Activated CD4-positive, alpha-beta memory T cell treated with anti-CD3 and anti-CD28 coated beads, Interleukin-2, amount 10 ng/mL, durations not matched to agents 7 days and 5 days (primary cell): ENCODE measurements at regions not wholly inside any gene's neighbourhood (a gene's known extent, or its start where the extent isn't known, plus 50 kb on each side); places are given as distances from the start of the nearest gene placed in this dataset.
"Not testable (repeated sequence)": the region's sequence is repeated elsewhere in the genome, so short reads cannot be mapped to it uniquely, and the experiment has no call there.

ENCODE experiments used
- CTCF ChIA-PET: fragments of 350-600 bp; sonication (Branson Sonifier 250); formaldehyde crosslinking; loops from one replicate; lab custom pipeline; 2021; ENCODE audit warnings: antibody characterized with exemption, inconsistent platforms; lab: Charles Lee
- POLR2A ChIA-PET: fragments of 350-600 bp; sonication (Branson Sonifier 250); formaldehyde crosslinking; loops from one replicate; lab custom pipeline; 2021; ENCODE audit warnings: antibody characterized with exemption; lab: Charles Lee
- DNase-seq: peaks from one replicate; pipeline ENCODE4 v3.0.0-alpha.2; 2020
- H3K27ac Mint-ChIP-seq: one replicate; pipeline ENCODE4 v1.8.0; 2021; ENCODE audit warnings: mild to moderate bottlenecking, mixed read lengths
- H3K27me3 Mint-ChIP-seq: one replicate; pipeline ENCODE4 v1.8.0; 2021; ENCODE audit warnings: mixed read lengths
- H3K36me3 Mint-ChIP-seq: one replicate; pipeline ENCODE4 v1.8.0; 2021; ENCODE audit warnings: low read depth, mixed read lengths
- H3K4me1 Mint-ChIP-seq: one replicate; pipeline ENCODE4 v1.8.0; 2021; ENCODE audit warnings: mixed read lengths
- H3K4me3 Mint-ChIP-seq: one replicate; pipeline ENCODE4 v1.8.0; 2021; ENCODE audit warnings: mild to moderate bottlenecking, mixed read lengths
- H3K9me3 Mint-ChIP-seq: one replicate; pipeline ENCODE4 v1.8.0; 2021; ENCODE audit warnings: mixed read lengths

DNA sequence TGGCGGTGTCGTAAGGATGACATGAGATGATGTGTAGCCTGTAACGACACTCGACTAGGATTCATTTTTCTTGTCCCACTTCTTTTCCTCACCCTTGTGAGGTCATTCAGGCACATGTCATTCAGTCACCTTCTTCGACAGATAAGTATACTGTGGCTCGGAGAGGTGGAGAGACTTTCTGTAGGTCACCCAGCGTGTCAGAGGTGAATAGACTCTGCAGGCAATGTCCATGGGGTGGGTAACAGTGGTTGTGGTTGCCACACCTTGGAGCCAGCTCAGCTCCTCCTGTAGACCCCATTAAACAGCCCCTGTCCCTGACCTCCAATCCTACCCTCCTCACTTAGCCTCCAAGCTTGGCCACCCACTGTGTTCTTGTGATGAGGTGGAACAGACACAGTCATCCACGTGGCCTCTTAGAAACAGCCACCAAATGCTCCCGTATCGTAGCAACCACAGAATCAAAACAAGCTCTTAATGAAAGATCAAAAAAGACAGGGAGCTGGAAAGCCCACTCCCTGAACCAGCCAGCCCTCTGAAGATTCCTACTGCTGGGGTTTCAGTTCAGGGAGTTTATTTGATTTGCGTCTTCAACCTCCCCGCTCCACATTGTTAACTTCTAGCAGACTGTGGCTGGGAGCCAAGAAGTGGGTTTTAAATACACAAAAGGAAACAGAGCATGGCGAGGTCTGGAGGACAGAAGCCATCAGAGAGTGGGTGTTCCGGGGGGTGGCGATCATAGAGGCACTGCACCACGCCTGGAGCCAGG, 89.0 kb upstream of the GRK3 start:
- Mint-ChIP-seq H3K36me3 (peaks cover 31% of the 10 kb centered on the region), H3K27ac (no peak overlapping the region), H3K9me3 (no peaks in the 10 kb centered on the region), H3K27me3 (no peaks in the 10 kb centered on the region), H3K4me1 (no peaks in the 10 kb centered on the region), H3K4me3 (no peak overlapping the region)
- ChIA-PET POLR2A (no interaction called here), CTCF (interaction anchor here (1.1 kb wide), 1 partner anchor 298 kb away, joined by 3 read pairs; no protein-coding TSS in a partner anchor)
- DNase-seq, result no peak

- ChIA-PET CTCF (no interaction called here), POLR2A (no interaction called here)
- H3K36me3 Mint-ChIP-seq, result peaks cover 34% of the 10 kb centered on the region
- DNase-seq, result no peak
- no peaks in the 10 kb centered on the region for H3K27me3 Mint-ChIP-seq
- no peak overlapping the region for H3K4me3 Mint-ChIP-seq
- H3K9me3 Mint-ChIP-seq, result no peaks in the 10 kb centered on the region
- H3K27ac Mint-ChIP-seq, result no peak overlapping the region
- H3K4me1 Mint-ChIP-seq, result no peaks in the 10 kb centered on the region
These were observed 87.1 kb upstream of the GRK3 start for GRCh38 chr22:25477358-25477757.

GRCh38 chr22:25478111-25478510, 86.4 kb upstream of the GRK3 start:
- Mint-ChIP-seq H3K27ac (no peak overlapping the region), H3K27me3 (no peaks in the 10 kb centered on the region), H3K9me3 (no peaks in the 10 kb centered on the region), H3K36me3 (peaks cover 34% of the 10 kb centered on the region), H3K4me1 (no peaks in the 10 kb centered on the region), H3K4me3 (no peak overlapping the region)
- ChIA-PET CTCF (no interaction called here), POLR2A (no interaction called here)
- no peak for DNase-seq

GRCh38 chr22:25478528-25478927, 85.9 kb upstream of the GRK3 start:
- CTCF ChIA-PET, result no interaction called here

GRCh38 chr22:25480868-25481267, 83.6 kb upstream of the GRK3 start:
- H3K27me3 Mint-ChIP-seq, H3K27ac Mint-ChIP-seq, H3K9me3 Mint-ChIP-seq, H3K4me3 Mint-ChIP-seq, POLR2A ChIA-PET, DNase-seq, CTCF ChIA-PET: not testable (repeated sequence)
- Mint-ChIP-seq H3K36me3 (peaks cover 56% of the 10 kb centered on the region), H3K4me1 (peaks cover 22% of the 10 kb centered on the region)

More at GRCh38 chr22:25478528-25478927, 85.9 kb upstream of the GRK3 start:
- Mint-ChIP-seq H3K4me1 (peaks cover under 1% of the 10 kb centered on the region), H3K9me3 (no peaks in the 10 kb centered on the region), H3K4me3 (no peak overlapping the region), H3K27me3 (no peaks in the 10 kb centered on the region), H3K36me3 (peaks cover 35% of the 10 kb centered on the region), H3K27ac (no peak overlapping the region)
- POLR2A ChIA-PET, result no interaction called here
- DNase-seq, result no peak

- H3K36me3 Mint-ChIP-seq, result peaks cover 53% of the 10 kb centered on the region
- no peak for DNase-seq
- no peaks in the 10 kb centered on the region for H3K9me3 Mint-ChIP-seq
- ChIA-PET POLR2A (no interaction called here), CTCF (interaction anchor here (1.9 kb wide), 1 partner anchor 20 kb away, joined by 4 read pairs; no protein-coding TSS in a partner anchor)
- peaks cover 29% of the 10 kb centered on the region for H3K4me1 Mint-ChIP-seq
- no peak overlapping the region for H3K27ac Mint-ChIP-seq
- H3K4me3 Mint-ChIP-seq, result no peak overlapping the region
- H3K27me3 Mint-ChIP-seq, result no peaks in the 10 kb centered on the region
These were observed 82.2 kb upstream of the GRK3 start for GRCh38 chr22:25482091-25482760.

DNA sequence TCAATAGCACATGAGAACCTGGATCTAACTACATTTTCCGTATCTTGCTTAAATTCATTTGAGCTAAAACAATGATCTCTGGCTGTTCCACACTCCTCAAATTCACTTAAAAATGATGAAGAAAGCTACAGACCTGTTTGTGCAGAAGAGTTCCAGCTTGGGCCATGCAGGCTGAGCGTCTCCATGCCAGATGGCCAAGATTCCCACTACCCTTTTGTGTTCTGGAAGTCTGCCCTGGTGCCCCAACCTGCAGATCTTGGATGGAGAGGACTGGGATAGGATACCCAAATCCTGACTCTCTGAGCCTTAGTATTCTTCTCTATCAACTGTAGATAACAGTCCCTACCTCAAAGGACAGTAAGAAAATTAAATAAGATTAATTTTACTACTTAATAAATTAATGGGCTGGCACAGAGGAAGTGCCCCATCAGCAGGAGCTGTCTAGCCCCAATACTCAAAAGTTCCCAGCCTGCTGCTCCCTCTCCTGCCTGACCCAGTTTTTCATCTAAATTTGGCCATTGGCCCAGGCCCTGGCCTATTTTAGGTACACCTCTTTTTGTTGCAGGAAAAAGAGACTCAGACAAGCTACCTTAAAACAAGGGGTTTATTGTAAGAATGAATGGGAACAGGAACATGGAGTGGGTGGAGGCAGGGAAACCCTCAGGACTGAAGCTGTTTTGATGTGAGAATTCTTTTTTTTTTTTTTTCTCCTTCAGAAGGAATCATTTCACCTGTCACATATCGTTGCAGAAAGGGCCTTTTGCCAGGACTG, 81.4 kb upstream of the GRK3 start:
- Mint-ChIP-seq H3K4me3 (no peak overlapping the region), H3K4me1 (peaks cover 29% of the 10 kb centered on the region), H3K36me3 (peaks cover 44% of the 10 kb centered on the region), H3K9me3 (no peaks in the 10 kb centered on the region), H3K27me3 (no peaks in the 10 kb centered on the region), H3K27ac (no peak overlapping the region)
- ChIA-PET POLR2A (no interaction called here), CTCF (interaction anchor here (1.9 kb wide), 1 partner anchor 21 kb away, joined by 4 read pairs; no protein-coding TSS in a partner anchor)
- DNase-seq, result no peak

GRCh38 chr22:25483931-25484330, 80.5 kb upstream of the GRK3 start:
- Mint-ChIP-seq H3K27ac (no peak overlapping the region), H3K4me1 (peaks cover 29% of the 10 kb centered on the region), H3K27me3 (no peaks in the 10 kb centered on the region), H3K36me3 (peaks cover 40% of the 10 kb centered on the region), H3K9me3 (no peaks in the 10 kb centered on the region), H3K4me3 (no peak overlapping the region)
- DNase-seq, result no peak
- CTCF ChIA-PET, result interaction anchor here (1.9 kb wide), 1 partner anchor 22 kb away, joined by 4 read pairs; no protein-coding TSS in a partner anchor
- POLR2A ChIA-PET, result no interaction called here

DNA sequence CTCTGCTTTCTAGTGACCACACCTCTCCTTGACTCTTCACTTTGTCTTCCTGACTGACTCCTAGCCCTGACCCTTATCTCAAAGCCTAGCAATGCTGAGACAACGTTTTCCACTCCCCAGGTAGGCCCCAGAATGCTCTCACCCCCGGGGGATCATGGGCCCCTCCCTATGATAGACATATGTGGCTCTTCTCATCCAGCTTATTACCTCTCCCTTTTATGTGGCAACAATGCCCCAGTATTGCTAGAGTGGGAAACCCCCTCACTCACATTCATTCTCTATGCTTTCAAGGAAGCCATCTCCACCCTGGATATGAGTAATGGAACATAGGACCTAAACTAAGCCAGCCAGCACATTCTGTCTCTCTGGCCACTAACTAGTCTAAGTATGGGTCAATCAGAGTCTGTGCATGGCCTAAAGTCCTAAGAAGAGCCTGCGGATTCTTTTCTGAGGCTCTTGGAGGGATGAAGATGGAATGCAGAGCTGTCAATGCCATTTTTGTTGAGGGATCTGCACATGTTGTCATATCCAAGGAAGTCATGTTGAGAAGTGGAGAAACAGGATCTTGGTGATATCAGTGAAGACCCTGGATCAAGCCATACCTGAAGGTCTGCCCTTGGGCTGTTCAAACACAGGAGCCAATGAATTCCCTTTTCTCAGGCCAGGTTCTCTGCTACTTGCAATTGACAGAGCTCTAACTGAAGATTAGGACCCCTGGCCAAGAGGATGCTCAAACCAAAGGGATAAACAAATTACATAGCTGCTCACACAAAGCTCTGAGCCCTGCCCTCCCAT, 79.8 kb upstream of the GRK3 start:
- Mint-ChIP-seq H3K36me3 (peaks cover 38% of the 10 kb centered on the region), H3K4me3 (no peak overlapping the region), H3K27me3 (no peaks in the 10 kb centered on the region), H3K27ac (peak overlapping the region; percentile 13), H3K9me3 (no peaks in the 10 kb centered on the region), H3K4me1 (peaks cover 29% of the 10 kb centered on the region)
- CTCF ChIA-PET, result no interaction called here
- DNase-seq, result no peak
- POLR2A ChIA-PET, result no interaction called here

- H3K4me3 Mint-ChIP-seq, result no peak overlapping the region
- ChIA-PET CTCF (no interaction called here), POLR2A (no interaction called here)
- H3K27ac Mint-ChIP-seq, result peak overlapping the region; percentile 23
- peaks cover 42% of the 10 kb centered on the region for H3K36me3 Mint-ChIP-seq
- H3K27me3 Mint-ChIP-seq, result no peaks in the 10 kb centered on the region
- peaks cover 2% of the 10 kb centered on the region for H3K9me3 Mint-ChIP-seq
- peaks cover 29% of the 10 kb centered on the region for H3K4me1 Mint-ChIP-seq
- no peak for DNase-seq
These were observed 78.6 kb upstream of the GRK3 start for GRCh38 chr22:25485626-25486545.

DNA sequence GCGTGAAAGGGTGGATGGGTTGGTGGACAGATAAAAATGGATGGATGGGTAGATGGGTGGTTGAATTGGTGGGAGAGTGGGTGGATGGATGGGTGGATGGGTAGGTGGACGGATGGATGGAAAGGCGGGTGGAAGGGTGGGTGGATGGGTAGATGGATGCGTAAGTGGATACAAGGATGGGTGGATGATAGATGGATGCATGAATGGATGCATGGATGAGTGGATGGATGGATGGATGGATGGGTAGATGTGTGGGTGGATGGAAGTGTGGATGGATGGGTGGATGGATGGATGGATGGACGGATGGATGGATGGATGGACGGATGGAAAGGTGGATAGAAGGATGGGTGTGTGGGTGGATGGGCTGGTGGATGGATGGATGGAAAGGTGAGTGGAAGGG, 77.0 kb upstream of the GRK3 start:
- Mint-ChIP-seq H3K27ac (no peak overlapping the region), H3K27me3 (no peaks in the 10 kb centered on the region), H3K9me3 (peaks cover 2% of the 10 kb centered on the region), H3K36me3 (peaks cover 38% of the 10 kb centered on the region), H3K4me3 (no peak overlapping the region), H3K4me1 (peaks cover 29% of the 10 kb centered on the region)
- CTCF ChIA-PET, result no interaction called here
- POLR2A ChIA-PET, result no interaction called here
- DNase-seq, result no peak
